Astrocyte (in vitro differentiated cells and primary cell): ENCODE measurements at regions not wholly inside any gene's neighbourhood (a gene's known extent, or its start where the extent isn't known, plus 50 kb on each side); places are given as distances from the start of the nearest gene placed in this dataset.

Experiments used
- DNase-seq: peaks from one replicate; pipeline ENCODE4 v3.0.0-alpha.2; 2010; ENCODE audit warnings: low read depth
- FAIRE-seq: peaks from 2 replicates; lab custom pipeline; 2011; peaks lifted over from hg19 to GRCh38; lab: Jason Lieb, UNC
- H2AFZ ChIP-seq: 2 replicates; pipeline ENCODE4 v1.6.0; 2012; ENCODE audit warnings: low read depth, low read length, inconsistent platforms
- H3K27ac ChIP-seq: 2 replicates; pipeline ENCODE4 v1.5.1; 2011; ENCODE audit warnings: low read depth, low read length, inconsistent platforms
- H3K27me3 ChIP-seq: 2 replicates; pipeline ENCODE4 v1.6.0; 2011; ENCODE audit warnings: low read length, inconsistent platforms; ENCODE audit not compliant: insufficient read depth
- H3K36me3 ChIP-seq: 2 replicates; pipeline ENCODE4 v1.5.1; 2011; ENCODE audit warnings: low read length, inconsistent platforms; ENCODE audit not compliant: insufficient read depth
- H3K4me1 ChIP-seq: 2 replicates; pipeline ENCODE4 v1.5.1; 2011; ENCODE audit warnings: low read length, inconsistent platforms; ENCODE audit not compliant: insufficient read depth
- H3K4me2 ChIP-seq: 2 replicates; pipeline ENCODE4 v1.6.0; 2012; ENCODE audit warnings: low read length, inconsistent platforms
- H3K4me3 ChIP-seq: 2 replicates; pipeline ENCODE4 v1.5.1; 2011; ENCODE audit warnings: low read depth, mild to moderate bottlenecking, low read length, inconsistent platforms; ENCODE audit not compliant: insufficient read depth
- H3K79me2 ChIP-seq: 2 replicates; pipeline ENCODE4 v1.6.0; 2012; ENCODE audit warnings: mild to moderate bottlenecking, low read length, inconsistent platforms; ENCODE audit not compliant: insufficient read depth
- H3K9ac ChIP-seq: 2 replicates; pipeline ENCODE4 v1.6.0; 2012; ENCODE audit warnings: mild to moderate bottlenecking, low read length, inconsistent platforms
- H3K9me3 ChIP-seq: 2 replicates; pipeline ENCODE4 v1.5.1; 2012; ENCODE audit warnings: low read depth, mild to moderate bottlenecking, low read length, inconsistent platforms; ENCODE audit not compliant: insufficient read depth
- H4K20me1 ChIP-seq: 2 replicates; pipeline ENCODE4 v1.6.0; 2012; ENCODE audit warnings: low read length, inconsistent platforms; ENCODE audit not compliant: insufficient read depth
- H3K27ac Mint-ChIP-seq: one replicate; pipeline ENCODE4 v1.8.0; 2021; ENCODE audit warnings: mild to moderate bottlenecking, mixed read lengths; ENCODE audit not compliant: unreplicated experiment
- H3K27me3 Mint-ChIP-seq: one replicate; pipeline ENCODE4 v1.8.0; 2021; ENCODE audit warnings: low read depth, mixed read lengths; ENCODE audit not compliant: unreplicated experiment
- H3K36me3 Mint-ChIP-seq: one replicate; pipeline ENCODE4 v1.8.0; 2021; ENCODE audit warnings: low read depth, mixed read lengths; ENCODE audit not compliant: unreplicated experiment
- H3K4me1 Mint-ChIP-seq: one replicate; pipeline ENCODE4 v1.8.0; 2021; ENCODE audit warnings: low read depth, mixed read lengths; ENCODE audit not compliant: unreplicated experiment
- H3K4me3 Mint-ChIP-seq: one replicate; pipeline ENCODE4 v1.8.0; 2021; ENCODE audit warnings: mild to moderate bottlenecking, moderate library complexity, mixed read lengths; ENCODE audit not compliant: unreplicated experiment
- H3K9me3 Mint-ChIP-seq: one replicate; pipeline ENCODE4 v1.8.0; 2021; ENCODE audit warnings: mild to moderate bottlenecking, mixed read lengths; ENCODE audit not compliant: unreplicated experiment
- CTCF ChIP-seq: IDR thresholded peaks from 2 replicates; pipeline ENCODE4 v1.5.1; 2011; ENCODE audit warnings: low read depth, mild to moderate bottlenecking, inconsistent platforms, low read length, moderate library complexity; ENCODE audit not compliant: insufficient read depth
- EZH2 ChIP-seq: IDR thresholded peaks from 2 replicates; pipeline ENCODE4 v1.6.1; 2012; ENCODE audit warnings: mild to moderate bottlenecking, low read length, inconsistent platforms; ENCODE audit not compliant: insufficient read depth

GRCh38 chr3:152971880-152972279 lies 136.9 kb downstream of the P2RY1 start:
- FAIRE-seq: no peak
- H3K9me3 ChIP-seq: no peaks in the 10 kb centered on the region
- H3K27me3 ChIP-seq: no peaks in the 10 kb centered on the region
- H2AFZ ChIP-seq: no peak overlapping the region
- Mint-ChIP-seq H3K9me3 (no peaks in the 10 kb centered on the region), H3K36me3 (no peaks in the 10 kb centered on the region), H3K27me3 (no peaks in the 10 kb centered on the region), H3K4me1 (peaks cover 13% of the 10 kb centered on the region), H3K4me3 (no peak overlapping the region), H3K27ac (no peak overlapping the region)
- no peak overlapping the region for H3K4me2 ChIP-seq
- TF ChIP-seq EZH2 (no peak), CTCF (no peak)
- H4K20me1 ChIP-seq: no peaks in the 10 kb centered on the region
- no peak overlapping the region for H3K4me3 ChIP-seq
- H3K79me2 ChIP-seq: no peaks in the 10 kb centered on the region
- no peak overlapping the region for H3K9ac ChIP-seq
- H3K4me1 ChIP-seq: no peaks in the 10 kb centered on the region
- no peak overlapping the region for H3K27ac ChIP-seq
- no peak for DNase-seq
- no peaks in the 10 kb centered on the region for H3K36me3 ChIP-seq

GRCh38 chr3:152973575-152973974 lies 138.6 kb downstream of the P2RY1 start:
- Mint-ChIP-seq H3K4me3 (no peak overlapping the region), H3K27ac (no peak overlapping the region), H3K9me3 (no peaks in the 10 kb centered on the region), H3K4me1 (peaks cover 9% of the 10 kb centered on the region), H3K36me3 (no peaks in the 10 kb centered on the region), H3K27me3 (no peaks in the 10 kb centered on the region)
- H3K4me2 ChIP-seq: no peak overlapping the region
- H3K27me3 ChIP-seq: no peaks in the 10 kb centered on the region
- TF ChIP-seq EZH2 (no peak), CTCF (no peak)
- no peak overlapping the region for H3K27ac ChIP-seq
- FAIRE-seq (no peak), DNase-seq (no peak)
- H3K9me3 ChIP-seq: no peaks in the 10 kb centered on the region
- H3K4me1 ChIP-seq: no peaks in the 10 kb centered on the region
- no peak overlapping the region for H2AFZ ChIP-seq
- H4K20me1 ChIP-seq: no peaks in the 10 kb centered on the region
- H3K4me3 ChIP-seq: no peak overlapping the region
- H3K79me2 ChIP-seq: no peaks in the 10 kb centered on the region
- no peaks in the 10 kb centered on the region for H3K36me3 ChIP-seq
- no peak overlapping the region for H3K9ac ChIP-seq

GRCh38 chr3:152976239-152976638 lies 141.3 kb downstream of the P2RY1 start:
- H4K20me1 ChIP-seq: no peaks in the 10 kb centered on the region
- no peak overlapping the region for H3K27ac Mint-ChIP-seq
- H3K79me2 ChIP-seq: no peaks in the 10 kb centered on the region
- FAIRE-seq (no peak), DNase-seq (no peak)
- H3K9me3 Mint-ChIP-seq: peaks cover 3% of the 10 kb centered on the region
- H3K4me2 ChIP-seq: no peak overlapping the region
- H3K27ac ChIP-seq: no peak overlapping the region
- H3K9me3 ChIP-seq: no peaks in the 10 kb centered on the region
- no peaks in the 10 kb centered on the region for H3K36me3 ChIP-seq
- H2AFZ ChIP-seq: no peak overlapping the region
- H3K27me3 ChIP-seq: no peaks in the 10 kb centered on the region
- H3K4me3 ChIP-seq: no peak overlapping the region
- no peaks in the 10 kb centered on the region for H3K4me1 ChIP-seq
- H3K4me3 Mint-ChIP-seq: no peak overlapping the region
- no peaks in the 10 kb centered on the region for H3K27me3 Mint-ChIP-seq
- TF ChIP-seq CTCF (no peak), EZH2 (no peak)
- no peaks in the 10 kb centered on the region for H3K4me1 Mint-ChIP-seq
- no peak overlapping the region for H3K9ac ChIP-seq
- no peaks in the 10 kb centered on the region for H3K36me3 Mint-ChIP-seq
